Left renal cortex interstitium (tissue), 4 donors: ENCODE measurements at regions not wholly inside any gene's neighbourhood (a gene's known extent, or its start where the extent isn't known, plus 50 kb on each side); places are given as distances from the start of the nearest gene placed in this dataset.

Experiments
- DNase-seq, 4 donors: peaks; one replicate each; pipeline ENCODE4 v3.0.0-alpha.2; 2013; ENCODE audit warnings: low read depth in 4 of 4, low spot score in 2 of 4, missing footprints in 1 of 4

GRCh38 chr15:25565470-25566264 is 126.8 kb upstream of the UBE3A start:
- no peak for DNase-seq

- no peak for DNase-seq
Measured at GRCh38 chr15:25563596-25563995, 124.8 kb upstream of the UBE3A start.

GRCh38 chr15:25557926-25558325 is 119.1 kb upstream of the UBE3A start:
- DNase-seq = no peak

- no peak for DNase-seq
Measured at GRCh38 chr15:25556136-25556535, 117.3 kb upstream of the UBE3A start.

GRCh38 chr15:25554640-25555039 is 115.8 kb upstream of the UBE3A start:
- no peak for DNase-seq

GRCh38 chr15:25548600-25548999 is 109.8 kb upstream of the UBE3A start:
- no peak for DNase-seq

GRCh38 chr15:25545889-25546288 is 107.1 kb upstream of the UBE3A start:
- DNase-seq = no peak

- no peak for DNase-seq
Measured at GRCh38 chr15:25545017-25545416, 106.2 kb upstream of the UBE3A start.

GRCh38 chr15:25544076-25544475 is 105.3 kb upstream of the UBE3A start:
- DNase-seq = no peak

- peak in 1 of 4 donors; percentile 27 for DNase-seq
Measured at GRCh38 chr15:25543196-25543595, 104.4 kb upstream of the UBE3A start.

GRCh38 chr15:25541228-25541627 is 102.4 kb upstream of the UBE3A start:
- DNase-seq = no peak

GRCh38 chr15:25536801-25537611 is 98.2 kb upstream of the UBE3A start:
- DNase-seq = no peak

GRCh38 chr15:25535866-25536265 is 97.0 kb upstream of the UBE3A start:
- no peak for DNase-seq

GRCh38 chr15:25534293-25534692 is 95.5 kb upstream of the UBE3A start:
- DNase-seq = no peak

- DNase-seq = no peak
Measured at GRCh38 chr15:25532269-25533140, 93.7 kb upstream of the UBE3A start.

- DNase-seq = no peak
Measured at GRCh38 chr15:25529774-25530173, 91.0 kb upstream of the UBE3A start.

- DNase-seq = no peak
Measured at GRCh38 chr15:25527118-25527517, 88.3 kb upstream of the UBE3A start.

- DNase-seq = no peak
Measured at GRCh38 chr15:25525741-25526140, 86.9 kb upstream of the UBE3A start.

- DNase-seq = no peak
Measured at GRCh38 chr15:25515633-25516032, 76.8 kb upstream of the UBE3A start.

- DNase-seq = no peak
Measured at GRCh38 chr15:25514522-25514921, 75.7 kb upstream of the UBE3A start.

GRCh38 chr15:25512957-25513356 is 74.1 kb upstream of the UBE3A start:
- no peak for DNase-seq
